Gastrocnemius medialis (tissue), 4 donors: ENCODE measurements at regions not wholly inside any gene's neighbourhood (a gene's known extent, or its start where the extent isn't known, plus 50 kb on each side); places are given as distances from the start of the nearest gene placed in this dataset.
"Not testable (repeated sequence)": the region's sequence is repeated elsewhere in the genome, so short reads cannot be mapped to it uniquely, and the experiment has no call there.

ENCODE experiments used
- ATAC-seq, 2 donors: fragments of 150-250 bp; one replicate each; pipeline ENCODE4 v1.9.1; 2016
- DNase-seq, 2 donors: peaks; one replicate each; pipeline ENCODE4 v3.0.0-alpha.2; 2019
- H3K27ac ChIP-seq, 4 donors: fragments of 200-600 bp; sonication (generic); 1 replicate in 1 of 4; 2 replicates in 3 of 4; pipeline ENCODE4 v1.5.1; 2016 to 2018; ENCODE audit warnings: mild to moderate bottlenecking in 2 of 4, moderate library complexity in 1 of 4
- H3K27me3 ChIP-seq, 3 donors: fragments of 200-600 bp; sonication (generic) in 2 of 3; 1 replicate in 1 of 3; 2 replicates in 2 of 3; pipeline versions ENCODE4 v1.5.1 to v1.6.0; 2016 to 2019; ENCODE audit warnings: mild to moderate bottlenecking in 1 of 3, moderate library complexity in 1 of 3
- H3K36me3 ChIP-seq, 2 donors: fragments of 200-600 bp; sonication (generic) in 1 of 2; one replicate each; pipeline ENCODE4 v1.5.1; 2017 to 2018
- H3K4me1 ChIP-seq, 2 donors: fragments of 200-600 bp; sonication (generic) in 1 of 2; one replicate each; pipeline ENCODE4 v1.5.1; 2016 to 2017; ENCODE audit warnings: mild to moderate bottlenecking in 2 of 2
- H3K4me3 ChIP-seq, 4 donors: fragments of 200-600 bp; sonication (generic) in 3 of 4; 1 replicate in 1 of 4; 2 replicates in 3 of 4; pipeline ENCODE4 v1.5.1; 2016 to 2019; ENCODE audit warnings: mild to moderate bottlenecking in 2 of 4
- H3K9me3 ChIP-seq, 3 donors: fragments of 200-600 bp; sonication (generic) in 2 of 3; 1 replicate in 1 of 3; 2 replicates in 2 of 3; pipeline ENCODE4 v1.5.1; 2016 to 2019
- CTCF ChIP-seq, 5 experiments: fragments of 450-650 bp in 3 of 5; fragments of 200-600 bp in 2 of 5; sonication (generic) in 2 of 5; IDR thresholded peaks in 4 of 5; conservative IDR thresholded peaks in 1 of 5; 1 replicate in 4 of 5; 2 replicates in 1 of 5; pipeline ENCODE4 v1.5.1; 2016 to 2019; ENCODE audit warnings: antibody characterized with exemption in 5 of 5, mild to moderate bottlenecking in 3 of 5, moderate library complexity in 3 of 5
- POLR2A ChIP-seq, 2 donors: fragments of 450-650 bp; IDR thresholded peaks; one replicate each; pipeline ENCODE4 v1.6.1; 2017; ENCODE audit warnings: antibody characterized with exemption in 2 of 2, mild to moderate bottlenecking in 2 of 2, moderate library complexity in 2 of 2
- in situ Hi-C, 4 donors: fragments of 200-750 bp; cut with MboI; loops; one replicate each; pipeline versions ENCODE4 v1.15.0 to v1.8.0; 2017; ENCODE audit warnings: low sequenced_read_pairs in 4 of 4
- intact Hi-C: fragments of 100-400 bp; cut with DNase I; formaldehyde crosslinking; loops from one replicate; pipeline ENCODE4 v1.15.1; 2023; ENCODE audit warnings: low total_unique reads

GRCh38 chrX:87140800-87141483 lies 376.7 kb upstream of the KLHL4 start:
- H3K4me3 ChIP-seq, result no peak overlapping the region
- in situ Hi-C loops (no loop called here), intact Hi-C loops (no loop called here)
- no peak for DNase-seq
- no peaks in the 10 kb centered on the region for H3K9me3 ChIP-seq
- TF ChIP-seq CTCF (IDR thresholded peaks at IDR 0.05 in 4 of 5, conservative IDR thresholded peaks at IDR 0.05 in 1 of 5), result no peak
- no peak for TF ChIP-seq POLR2A (IDR thresholded peaks at IDR 0.05)
- no peak for ATAC-seq
- no peaks in the 10 kb centered on the region for H3K4me1 ChIP-seq
- H3K36me3 ChIP-seq, result no peaks in the 10 kb centered on the region
- no peaks in the 10 kb centered on the region for H3K27me3 ChIP-seq
- no peak overlapping the region for H3K27ac ChIP-seq

- intact Hi-C loops, result no loop called here
- in situ Hi-C loops, result no loop called here
- no peak overlapping the region for H3K4me3 ChIP-seq
- no peak for DNase-seq
- no peaks in the 10 kb centered on the region for H3K9me3 ChIP-seq
- no peaks in the 10 kb centered on the region for H3K4me1 ChIP-seq
- ATAC-seq, result no peak
- no peaks in the 10 kb centered on the region for H3K36me3 ChIP-seq
- H3K27ac ChIP-seq, result no peak overlapping the region
- H3K27me3 ChIP-seq, result peaks cover 0 to 5% (median 0%) of the 10 kb centered on the region in 3 donors
- no peak for TF ChIP-seq POLR2A (IDR thresholded peaks at IDR 0.05)
- TF ChIP-seq CTCF (IDR thresholded peaks at IDR 0.05 in 4 of 5, conservative IDR thresholded peaks at IDR 0.05 in 1 of 5), result no peak
Observed at GRCh38 chrX:87160435-87161010, 357.1 kb upstream of the KLHL4 start.

- H3K36me3 ChIP-seq, result no peaks in the 10 kb centered on the region
- H3K27ac ChIP-seq, result no peak overlapping the region
- H3K9me3 ChIP-seq, result no peaks in the 10 kb centered on the region
- intact Hi-C loops, result no loop called here
- no peak for DNase-seq
- no peak for ATAC-seq
- TF ChIP-seq POLR2A (IDR thresholded peaks at IDR 0.05) (no peak), CTCF (IDR thresholded peaks at IDR 0.05 in 4 of 5, conservative IDR thresholded peaks at IDR 0.05 in 1 of 5) (no peak)
- H3K4me3 ChIP-seq, result no peak overlapping the region
- no peaks in the 10 kb centered on the region for H3K4me1 ChIP-seq
- in situ Hi-C loops, result no loop called here
- no peaks in the 10 kb centered on the region for H3K27me3 ChIP-seq
Observed at GRCh38 chrX:87167841-87168240, 349.8 kb upstream of the KLHL4 start.

GRCh38 chrX:87178009-87178408 lies 339.6 kb upstream of the KLHL4 start:
- H3K9me3 ChIP-seq, H3K27me3 ChIP-seq, ATAC-seq, H3K36me3 ChIP-seq, H3K27ac ChIP-seq, DNase-seq, in situ Hi-C loops, intact Hi-C loops, H3K4me3 ChIP-seq, H3K4me1 ChIP-seq: not testable (repeated sequence)
